Medulla oblongata (tissue), 1 donor: ENCODE measurements at regions not wholly inside any gene's neighbourhood (a gene's known extent, or its start where the extent isn't known, plus 50 kb on each side); places are given as distances from the start of the nearest gene placed in this dataset.
A peak's percentile ranks its signal among the peaks of the same experiment; 100 is the strongest.

Experiments used
- DNase-seq: peaks from one replicate; pipeline ENCODE4 v3.0.0-alpha.2; 2015; ENCODE audit errors: extremely low spot score

- no peak for DNase-seq
Observed at GRCh38 chr3:187900993-187901755, 155.9 kb upstream of the BCL6 start.

GRCh38 chr3:187902041-187902471 lies 156.8 kb upstream of the BCL6 start:
- no peak for DNase-seq

- no peak for DNase-seq
Observed at GRCh38 chr3:187902936-187903335, 157.7 kb upstream of the BCL6 start.

GRCh38 chr3:187903697-187904096 lies 158.4 kb upstream of the BCL6 start:
- no peak for DNase-seq

GRCh38 chr3:187906416-187906815 lies 161.1 kb upstream of the BCL6 start:
- no peak for DNase-seq

GRCh38 chr3:187906920-187907319 lies 161.7 kb upstream of the BCL6 start:
- DNase-seq = no peak

- DNase-seq = no peak
Observed at GRCh38 chr3:187909866-187910265, 164.6 kb upstream of the BCL6 start.

- no peak for DNase-seq
Observed at GRCh38 chr3:187912007-187912406, 166.7 kb upstream of the BCL6 start.

- no peak for DNase-seq
Observed at GRCh38 chr3:187913617-187914033, 168.4 kb upstream of the BCL6 start.

- no peak for DNase-seq
Observed at GRCh38 chr3:187914231-187914630, 169.0 kb upstream of the BCL6 start.

- DNase-seq = no peak
Observed at GRCh38 chr3:187916072-187916471, 170.8 kb upstream of the BCL6 start.

- DNase-seq = no peak
Observed at GRCh38 chr3:187918081-187918644, 172.9 kb upstream of the BCL6 start.

- peak; percentile 18 for DNase-seq
Observed at GRCh38 chr3:187919048-187919447, 173.8 kb upstream of the BCL6 start.

- peak; percentile 7 for DNase-seq
Observed at GRCh38 chr3:187919544-187919943, 174.3 kb upstream of the BCL6 start.

GRCh38 chr3:187920030-187920429 lies 174.8 kb upstream of the BCL6 start:
- DNase-seq = no peak

- DNase-seq = no peak
Observed at GRCh38 chr3:187920913-187921312, 175.6 kb upstream of the BCL6 start.

GRCh38 chr3:187921391-187922074 lies 176.3 kb upstream of the BCL6 start:
- no peak for DNase-seq

- DNase-seq = no peak
Observed at GRCh38 chr3:187922704-187923416, 177.6 kb upstream of the BCL6 start.

- no peak for DNase-seq
Observed at GRCh38 chr3:187924651-187925050, 179.4 kb upstream of the BCL6 start.

GRCh38 chr3:187925326-187925725 lies 180.1 kb upstream of the BCL6 start:
- DNase-seq = no peak

- no peak for DNase-seq
Observed at GRCh38 chr3:187926620-187927019, 181.4 kb upstream of the BCL6 start.

- no peak for DNase-seq
Observed at GRCh38 chr3:187927565-187927964, 182.3 kb upstream of the BCL6 start.
